ENCODE measurements at regions not wholly inside any gene's neighbourhood (a gene's known extent, or its start where the extent isn't known, plus 50 kb on each side); places are given as distances from the start of the nearest gene placed in this dataset.

DNA sequence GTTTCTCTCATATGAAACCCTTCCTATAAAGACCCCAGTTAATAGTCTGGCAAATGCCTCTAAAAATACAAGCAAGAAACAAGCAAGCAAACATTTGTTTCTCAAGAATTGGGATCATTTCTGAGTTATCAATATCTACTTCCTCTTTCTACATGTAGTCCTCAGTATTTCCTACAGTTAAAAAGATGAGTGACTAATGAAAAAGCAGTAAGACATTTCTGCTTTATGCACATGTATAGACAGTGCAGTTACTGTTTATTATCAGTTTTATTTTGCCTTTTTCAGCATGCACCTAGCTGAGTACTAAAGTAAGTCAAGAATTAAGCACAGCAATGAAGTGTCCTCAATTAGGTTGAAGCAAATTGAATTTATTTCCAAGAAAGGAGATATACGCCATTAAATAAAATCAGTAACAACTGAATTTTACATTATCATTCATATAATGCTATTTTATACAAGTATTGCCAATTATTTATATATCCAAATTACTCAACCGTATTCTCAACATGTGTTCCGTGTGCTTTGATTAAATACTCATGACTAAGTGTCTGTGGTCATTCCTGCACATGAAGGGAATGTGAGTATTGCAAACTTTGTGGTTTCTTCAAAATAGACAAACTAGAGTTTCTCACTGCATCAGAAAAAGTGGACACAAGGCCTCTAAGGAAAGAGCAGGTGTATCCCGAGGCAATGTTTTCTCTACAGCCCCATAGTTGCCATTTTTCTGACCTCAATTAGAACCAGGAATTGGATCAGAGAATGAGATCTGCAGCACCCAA lies 159.3 kb upstream of the MARCKS start:
- Histone ChIP-seq H3K4me3 (no peak overlapping the region), H3K27ac (no peak overlapping the region)
- TF ChIP-seq, protein P1, sequence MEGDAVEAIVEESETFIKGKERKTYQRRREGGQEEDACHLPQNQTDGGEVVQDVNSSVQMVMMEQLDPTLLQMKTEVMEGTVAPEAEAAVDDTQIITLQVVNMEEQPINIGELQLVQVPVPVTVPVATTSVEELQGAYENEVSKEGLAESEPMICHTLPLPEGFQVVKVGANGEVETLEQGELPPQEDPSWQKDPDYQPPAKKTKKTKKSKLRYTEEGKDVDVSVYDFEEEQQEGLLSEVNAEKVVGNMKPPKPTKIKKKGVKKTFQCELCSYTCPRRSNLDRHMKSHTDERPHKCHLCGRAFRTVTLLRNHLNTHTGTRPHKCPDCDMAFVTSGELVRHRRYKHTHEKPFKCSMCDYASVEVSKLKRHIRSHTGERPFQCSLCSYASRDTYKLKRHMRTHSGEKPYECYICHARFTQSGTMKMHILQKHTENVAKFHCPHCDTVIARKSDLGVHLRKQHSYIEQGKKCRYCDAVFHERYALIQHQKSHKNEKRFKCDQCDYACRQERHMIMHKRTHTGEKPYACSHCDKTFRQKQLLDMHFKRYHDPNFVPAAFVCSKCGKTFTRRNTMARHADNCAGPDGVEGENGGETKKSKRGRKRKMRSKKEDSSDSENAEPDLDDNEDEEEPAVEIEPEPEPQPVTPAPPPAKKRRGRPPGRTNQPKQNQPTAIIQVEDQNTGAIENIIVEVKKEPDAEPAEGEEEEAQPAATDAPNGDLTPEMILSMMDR (IDR thresholded peaks at IDR 0.05), result no peak
- DNase-seq (ENCODE audit: low spot score), result no peak

DNA sequence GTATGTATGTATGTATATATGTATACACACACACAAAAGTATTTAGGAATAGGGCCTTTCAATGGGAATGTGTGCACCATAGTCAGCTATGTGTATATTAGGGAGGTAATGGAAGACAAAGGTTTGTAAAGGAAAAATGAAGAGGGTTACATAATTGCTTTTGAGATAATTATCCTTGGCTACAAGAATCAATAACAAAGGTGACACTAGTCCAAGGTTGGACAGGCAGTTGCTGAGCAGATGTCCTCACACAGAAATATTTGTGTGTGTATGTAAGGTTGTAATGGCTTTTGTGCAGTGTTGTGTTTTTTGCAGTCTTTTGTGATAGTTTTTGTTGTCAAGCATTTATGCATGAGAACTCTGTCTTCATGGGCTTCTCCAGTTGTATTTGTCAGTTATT lies 157.9 kb upstream of the MARCKS start:
- Histone ChIP-seq H3K4me3 (no peak overlapping the region), H3K27ac (no peak overlapping the region)
- DNase-seq (ENCODE audit: low spot score), result no peak
- TF ChIP-seq, protein P1 (IDR thresholded peaks at IDR 0.05), result no peak

DNA sequence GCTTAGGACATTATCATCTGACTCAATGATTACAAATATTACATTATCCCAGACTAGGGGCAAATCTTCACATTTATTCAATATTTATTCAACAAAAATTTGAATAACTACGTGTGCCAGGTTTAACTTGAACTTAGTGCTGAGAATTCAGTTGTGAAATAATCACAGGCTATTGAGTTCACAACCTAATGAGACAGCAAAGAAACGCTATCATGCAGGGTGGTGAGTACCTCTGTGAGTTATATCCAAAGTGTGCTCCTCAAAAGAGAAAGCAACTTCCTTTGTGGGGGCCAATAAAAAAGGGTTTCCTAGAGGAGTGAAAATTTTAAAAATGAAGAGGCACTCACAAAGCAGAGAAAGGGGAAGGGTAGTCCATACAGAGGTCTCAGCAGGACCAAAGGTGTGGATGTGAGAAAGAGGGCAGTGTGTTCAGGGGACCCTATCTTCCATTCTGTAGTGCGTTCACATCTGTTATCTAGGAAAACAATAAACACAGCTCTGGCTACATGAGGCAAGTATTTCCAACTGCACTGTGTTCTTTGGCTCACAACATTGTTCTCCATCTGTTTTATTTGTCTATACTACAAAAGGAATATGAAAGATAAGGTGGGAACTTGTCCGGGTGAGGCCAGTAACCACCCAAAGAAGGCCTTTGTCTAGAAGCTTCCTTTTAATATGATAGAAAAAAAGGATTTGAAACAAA lies 155.4 kb upstream of the MARCKS start:
- no peak overlapping the region for H3K4me3 ChIP-seq

DNA sequence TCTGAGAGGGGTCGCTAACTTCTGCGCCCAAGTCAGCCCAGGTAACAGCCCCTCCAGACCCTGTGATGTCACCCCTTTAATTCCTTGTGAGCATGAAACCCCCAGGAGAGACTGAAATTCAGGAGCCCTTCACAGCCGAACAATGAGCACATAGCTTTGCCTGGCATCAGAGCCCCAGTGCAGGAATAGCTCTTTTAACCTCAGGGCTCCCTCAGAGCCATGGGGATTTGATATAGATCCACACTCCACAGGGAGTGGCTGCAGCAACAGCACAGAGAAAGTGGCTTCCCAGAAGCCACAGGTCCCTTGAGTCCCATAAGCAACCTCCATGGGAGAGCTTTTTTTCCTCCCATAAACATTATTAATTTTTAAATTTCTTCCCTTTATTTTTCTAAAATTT lies 150.0 kb upstream of the MARCKS start:
- Histone ChIP-seq H3K27ac (no peak overlapping the region), H3K4me3 (no peak overlapping the region)
- DNase-seq (ENCODE audit: low spot score), result no peak
- TF ChIP-seq, protein P1 (IDR thresholded peaks at IDR 0.05), result no peak

More for the DNA sequence above, 155.4 kb upstream of the MARCKS start:
- H3K27ac ChIP-seq, result no peak overlapping the region
- TF ChIP-seq, protein P1 (IDR thresholded peaks at IDR 0.05), result no peak
- no peak for DNase-seq (ENCODE audit: low spot score)

DNA sequence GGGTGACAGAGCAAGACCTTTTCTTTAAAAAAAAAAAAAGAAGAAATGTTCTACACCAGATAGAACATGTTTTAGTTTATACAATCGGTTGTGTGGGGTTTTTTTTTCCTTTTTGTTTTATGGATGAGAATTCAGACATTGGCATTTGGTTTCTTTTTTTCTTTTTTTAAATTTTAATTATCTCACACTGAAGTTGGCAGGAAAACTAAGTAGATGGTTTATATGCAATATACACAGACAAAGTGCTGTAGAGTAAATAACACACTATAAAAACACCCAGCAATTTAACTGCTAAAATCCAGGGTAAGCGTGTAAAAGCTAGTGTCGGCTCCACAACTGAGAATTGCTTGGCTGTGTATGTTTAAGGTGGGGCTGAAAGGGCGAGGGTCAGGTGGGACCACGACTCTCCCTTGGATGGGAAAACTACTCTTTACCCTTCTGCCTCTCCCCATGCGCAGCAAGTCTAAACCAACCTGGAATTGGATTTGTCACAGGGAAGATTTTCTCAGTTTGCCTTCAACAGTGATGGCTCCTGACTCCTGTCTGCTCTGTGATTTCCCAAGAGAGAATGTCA lies 147.1 kb upstream of the MARCKS start:
- H3K27ac ChIP-seq, result no peak overlapping the region
- TF ChIP-seq, protein P1 (IDR thresholded peaks at IDR 0.05), result no peak
- no peak for DNase-seq (ENCODE audit: low spot score)
- no peak overlapping the region for H3K4me3 ChIP-seq

DNA sequence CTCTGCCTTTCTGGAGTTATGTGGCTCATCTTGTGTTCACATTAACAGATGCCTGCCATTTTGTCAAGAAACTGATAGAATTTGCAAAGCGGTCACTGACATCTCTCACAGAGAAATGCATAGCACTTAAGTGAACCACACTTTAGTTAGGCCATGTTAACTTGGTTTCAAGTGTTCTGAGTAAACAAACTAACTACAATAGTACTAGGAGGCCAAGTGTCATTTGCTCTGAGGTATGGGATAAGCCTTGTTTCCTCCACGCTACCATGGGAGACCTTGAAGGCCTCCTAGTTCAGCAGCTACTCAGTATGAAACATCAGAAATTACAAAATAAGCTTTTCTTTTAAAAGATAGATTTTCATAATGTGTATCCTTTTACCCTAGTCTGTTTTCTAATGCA lies 143.5 kb upstream of the MARCKS start:
- H3K27ac ChIP-seq, result no peak overlapping the region
- DNase-seq (ENCODE audit: low spot score), result no peak
- TF ChIP-seq, protein P1 (IDR thresholded peaks at IDR 0.05), result no peak
- no peak overlapping the region for H3K4me3 ChIP-seq
